ENCODE measurements at regions not wholly inside any gene's neighbourhood (a gene's known extent, or its start where the extent isn't known, plus 50 kb on each side); places are given as distances from the start of the nearest gene placed in this dataset.

- TF ChIP-seq POLR2AphosphoS5 (IDR thresholded peaks at IDR 0.05), result no peak
- no peak for TF ChIP-seq POLR2A (IDR thresholded peaks at IDR 0.05)
These were observed 776.1 kb upstream of the COX7C start for GRCh38 chr5:85841653-85842052.
